Gastrocnemius medialis (tissue), 4 donors: ENCODE measurements at regions not wholly inside any gene's neighbourhood (a gene's known extent, or its start where the extent isn't known, plus 50 kb on each side); places are given as distances from the start of the nearest gene placed in this dataset.

Source experiments
- ATAC-seq, 2 donors: fragments of 150-250 bp; one replicate each; pipeline ENCODE4 v1.9.1; 2016
- DNase-seq, 2 donors: peaks; one replicate each; pipeline ENCODE4 v3.0.0-alpha.2; 2019
- H3K27ac ChIP-seq, 4 donors: fragments of 200-600 bp; sonication (generic); 1 replicate in 1 of 4; 2 replicates in 3 of 4; pipeline ENCODE4 v1.5.1; 2016 to 2018; ENCODE audit warnings: mild to moderate bottlenecking in 2 of 4, moderate library complexity in 1 of 4
- H3K27me3 ChIP-seq, 3 donors: fragments of 200-600 bp; sonication (generic) in 2 of 3; 1 replicate in 1 of 3; 2 replicates in 2 of 3; pipeline versions ENCODE4 v1.5.1 to v1.6.0; 2016 to 2019; ENCODE audit warnings: mild to moderate bottlenecking in 1 of 3, moderate library complexity in 1 of 3
- H3K36me3 ChIP-seq, 2 donors: fragments of 200-600 bp; sonication (generic) in 1 of 2; one replicate each; pipeline ENCODE4 v1.5.1; 2017 to 2018
- H3K4me1 ChIP-seq, 2 donors: fragments of 200-600 bp; sonication (generic) in 1 of 2; one replicate each; pipeline ENCODE4 v1.5.1; 2016 to 2017; ENCODE audit warnings: mild to moderate bottlenecking in 2 of 2
- H3K4me3 ChIP-seq, 4 donors: fragments of 200-600 bp; sonication (generic) in 3 of 4; 1 replicate in 1 of 4; 2 replicates in 3 of 4; pipeline ENCODE4 v1.5.1; 2016 to 2019; ENCODE audit warnings: mild to moderate bottlenecking in 2 of 4
- H3K9me3 ChIP-seq, 3 donors: fragments of 200-600 bp; sonication (generic) in 2 of 3; 1 replicate in 1 of 3; 2 replicates in 2 of 3; pipeline ENCODE4 v1.5.1; 2016 to 2019
- CTCF ChIP-seq, 5 experiments: fragments of 450-650 bp in 3 of 5; fragments of 200-600 bp in 2 of 5; sonication (generic) in 2 of 5; IDR thresholded peaks in 4 of 5; conservative IDR thresholded peaks in 1 of 5; 1 replicate in 4 of 5; 2 replicates in 1 of 5; pipeline ENCODE4 v1.5.1; 2016 to 2019; ENCODE audit warnings: antibody characterized with exemption in 5 of 5, mild to moderate bottlenecking in 3 of 5, moderate library complexity in 3 of 5
- POLR2A ChIP-seq, 2 donors: fragments of 450-650 bp; IDR thresholded peaks; one replicate each; pipeline ENCODE4 v1.6.1; 2017; ENCODE audit warnings: antibody characterized with exemption in 2 of 2, mild to moderate bottlenecking in 2 of 2, moderate library complexity in 2 of 2
- in situ Hi-C, 4 donors: fragments of 200-750 bp; cut with MboI; loops; one replicate each; pipeline versions ENCODE4 v1.15.0 to v1.8.0; 2017; ENCODE audit warnings: low sequenced_read_pairs in 4 of 4
- intact Hi-C: fragments of 100-400 bp; cut with DNase I; formaldehyde crosslinking; loops from one replicate; pipeline ENCODE4 v1.15.1; 2023; ENCODE audit warnings: low total_unique reads

DNA sequence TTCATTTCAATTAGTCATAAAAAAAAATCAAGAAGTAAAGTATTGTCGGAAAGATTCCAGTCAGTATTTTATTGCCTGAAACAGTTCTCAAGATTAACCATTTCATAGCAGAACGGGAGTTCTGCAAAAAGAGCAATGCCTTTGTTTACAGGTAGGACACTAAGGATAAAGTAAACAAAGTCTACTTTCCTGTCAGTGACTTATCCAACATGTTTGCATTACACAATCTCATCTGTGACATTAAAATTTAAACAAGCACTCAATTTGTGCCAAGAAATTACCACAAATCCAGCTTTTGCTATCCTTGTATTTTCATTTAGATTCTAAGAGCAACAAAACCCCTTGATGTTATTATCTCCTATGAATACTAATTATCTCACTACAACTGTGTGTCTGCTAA lies 306.5 kb upstream of the LDB2 start:
- Histone ChIP-seq H3K4me1 (no peaks in the 10 kb centered on the region), H3K4me3 (no peak overlapping the region), H3K9me3 (no peaks in the 10 kb centered on the region), H3K27me3 (no peaks in the 10 kb centered on the region), H3K36me3 (no peaks in the 10 kb centered on the region), H3K27ac (no peak overlapping the region)
- in situ Hi-C loops (no loop called here), intact Hi-C loops (no loop called here)
- no peak for TF ChIP-seq POLR2A (IDR thresholded peaks at IDR 0.05)
- TF ChIP-seq CTCF (IDR thresholded peaks at IDR 0.05 in 4 of 5, conservative IDR thresholded peaks at IDR 0.05 in 1 of 5), result no peak
- no peak for ATAC-seq
- no peak for DNase-seq

GRCh38 chr4:17203797-17204196 lies 305.4 kb upstream of the LDB2 start:
- H3K27ac ChIP-seq, result no peak overlapping the region

GRCh38 chr4:17197070-17197469 lies 298.6 kb upstream of the LDB2 start:
- no peak for DNase-seq

More at GRCh38 chr4:17203797-17204196, 305.4 kb upstream of the LDB2 start:
- DNase-seq (no peak), ATAC-seq (peak in 1 of 2 donors; percentile 42)
- H3K4me3 ChIP-seq, result no peak overlapping the region
- no peaks in the 10 kb centered on the region for H3K9me3 ChIP-seq
- no peaks in the 10 kb centered on the region for H3K4me1 ChIP-seq
- TF ChIP-seq CTCF (IDR thresholded peaks at IDR 0.05 in 4 of 5, conservative IDR thresholded peaks at IDR 0.05 in 1 of 5), result no peak
- TF ChIP-seq POLR2A (IDR thresholded peaks at IDR 0.05), result no peak
- in situ Hi-C loops, result no loop called here
- no peaks in the 10 kb centered on the region for H3K36me3 ChIP-seq
- intact Hi-C loops, result no loop called here
- H3K27me3 ChIP-seq, result no peaks in the 10 kb centered on the region

DNA sequence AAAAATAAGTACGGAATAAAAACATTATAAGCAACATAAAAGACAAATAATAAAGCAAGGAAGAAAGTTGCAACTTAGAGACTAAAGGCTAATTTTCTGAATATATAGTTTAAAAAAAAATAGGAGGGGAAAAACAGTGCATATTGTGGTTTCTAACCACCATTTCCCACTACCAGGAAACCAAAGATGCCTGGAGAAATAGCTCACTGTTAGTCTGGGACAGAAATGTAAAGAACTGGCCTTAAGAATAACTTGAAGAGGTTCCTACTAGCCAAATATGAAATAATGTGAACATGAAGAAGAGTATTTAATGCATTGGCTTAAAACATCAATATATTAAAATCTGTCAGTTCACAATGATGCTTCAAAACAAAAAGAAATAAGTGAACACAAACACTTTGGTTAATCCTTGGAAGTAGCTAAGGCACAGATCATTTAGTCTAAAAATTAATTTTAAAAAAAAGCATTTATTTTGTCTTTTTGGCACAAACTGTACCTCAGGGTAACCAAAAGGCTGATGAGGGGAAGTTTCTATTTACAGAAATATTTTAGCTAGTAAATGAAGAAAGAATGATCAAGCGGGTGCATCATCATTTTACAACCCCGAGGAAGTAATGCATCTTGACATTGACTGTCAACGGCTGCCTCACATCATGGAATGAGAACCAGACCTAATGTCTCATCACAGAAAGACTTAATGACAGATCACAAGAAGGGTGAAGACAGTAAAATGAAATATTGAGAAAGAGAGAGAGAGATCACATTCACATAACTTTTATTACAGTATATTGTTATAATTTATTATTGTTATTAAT lies 297.2 kb upstream of the LDB2 start:
- DNase-seq, result no peak
- no peaks in the 10 kb centered on the region for H3K4me1 ChIP-seq
- in situ Hi-C loops, result no loop called here
- intact Hi-C loops, result no loop called here
- no peaks in the 10 kb centered on the region for H3K9me3 ChIP-seq
- ATAC-seq, result no peak
- TF ChIP-seq CTCF (IDR thresholded peaks at IDR 0.05 in 4 of 5, conservative IDR thresholded peaks at IDR 0.05 in 1 of 5) (no peak), POLR2A (IDR thresholded peaks at IDR 0.05) (no peak)
- H3K4me3 ChIP-seq, result no peak overlapping the region
- H3K27ac ChIP-seq, result no peak overlapping the region
- H3K27me3 ChIP-seq, result no peaks in the 10 kb centered on the region
- no peaks in the 10 kb centered on the region for H3K36me3 ChIP-seq

More at GRCh38 chr4:17197070-17197469, 298.6 kb upstream of the LDB2 start:
- in situ Hi-C loops, result no loop called here
- no peaks in the 10 kb centered on the region for H3K27me3 ChIP-seq
- ATAC-seq, result no peak
- TF ChIP-seq CTCF (IDR thresholded peaks at IDR 0.05 in 4 of 5, conservative IDR thresholded peaks at IDR 0.05 in 1 of 5) (no peak), POLR2A (IDR thresholded peaks at IDR 0.05) (no peak)
- H3K36me3 ChIP-seq, result no peaks in the 10 kb centered on the region
- no peak overlapping the region for H3K27ac ChIP-seq
- H3K9me3 ChIP-seq, result no peaks in the 10 kb centered on the region
- H3K4me3 ChIP-seq, result no peak overlapping the region
- H3K4me1 ChIP-seq, result no peaks in the 10 kb centered on the region
- intact Hi-C loops, result no loop called here
